HFFc6 (cell line): ENCODE measurements at regions not wholly inside any gene's neighbourhood (a gene's known extent, or its start where the extent isn't known, plus 50 kb on each side); places are given as distances from the start of the nearest gene placed in this dataset.

Source experiments
- DNase-seq: peaks from one replicate; pipeline ENCODE4 v3.0.0-alpha.2; 2018
- H3K27ac Mint-ChIP-seq: 2 replicates; pipeline ENCODE4 v1.8.0; 2020; ENCODE audit warnings: mild to moderate bottlenecking, mixed read lengths
- H3K27me3 Mint-ChIP-seq: 2 replicates; pipeline ENCODE4 v1.8.0; 2021; ENCODE audit warnings: mild to moderate bottlenecking, moderate library complexity, mixed read lengths; ENCODE audit not compliant: insufficient read depth
- H3K36me3 Mint-ChIP-seq: 2 replicates; pipeline ENCODE4 v1.8.0; 2021; ENCODE audit warnings: low read depth, mixed read lengths
- H3K4me1 Mint-ChIP-seq: 2 replicates; pipeline ENCODE4 v1.8.0; 2020; ENCODE audit warnings: low read depth, mixed read lengths
- H3K4me3 Mint-ChIP-seq: 2 replicates; pipeline ENCODE4 v1.8.0; 2020; ENCODE audit warnings: mild to moderate bottlenecking, moderate library complexity, mixed read lengths
- H3K9me3 Mint-ChIP-seq: 2 replicates; pipeline ENCODE4 v1.8.0; 2020; ENCODE audit warnings: mild to moderate bottlenecking, mixed read lengths
- TF ChIP-seq, protein P1 (sequence below): fragments of 200-600 bp; sonication (generic); IDR thresholded peaks from 2 replicates; pipeline ENCODE4 v1.5.0; 2021; ENCODE audit warnings: antibody characterized with exemption, mild to moderate bottlenecking

DNA sequence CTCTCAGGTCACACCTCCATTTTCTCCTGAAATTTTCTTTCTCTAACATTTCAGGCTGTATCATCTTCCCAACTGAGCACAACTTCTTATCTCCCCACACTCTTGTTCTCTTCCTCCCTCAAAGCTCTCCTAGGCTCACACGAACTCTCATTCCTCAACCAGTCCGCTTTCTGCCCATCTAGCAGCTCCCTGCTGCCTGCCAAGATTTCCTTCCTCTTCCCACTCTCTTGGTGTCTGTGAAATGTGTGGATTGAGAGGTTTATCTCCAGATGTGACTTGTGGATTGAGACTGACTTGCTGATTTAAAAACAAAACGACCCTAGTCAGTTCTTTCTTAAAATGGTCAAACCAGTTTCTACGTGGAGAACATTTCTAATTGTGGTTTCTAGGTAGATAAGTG, 106.3 kb downstream of the MTNR1B start:
- Mint-ChIP-seq H3K27me3 (peaks cover 13% of the 10 kb centered on the region), H3K9me3 (no peaks in the 10 kb centered on the region), H3K4me1 (no peaks in the 10 kb centered on the region), H3K4me3 (no peak overlapping the region), H3K27ac (no peak overlapping the region), H3K36me3 (no peaks in the 10 kb centered on the region)
- DNase-seq, result no peak
- TF ChIP-seq, protein P1, sequence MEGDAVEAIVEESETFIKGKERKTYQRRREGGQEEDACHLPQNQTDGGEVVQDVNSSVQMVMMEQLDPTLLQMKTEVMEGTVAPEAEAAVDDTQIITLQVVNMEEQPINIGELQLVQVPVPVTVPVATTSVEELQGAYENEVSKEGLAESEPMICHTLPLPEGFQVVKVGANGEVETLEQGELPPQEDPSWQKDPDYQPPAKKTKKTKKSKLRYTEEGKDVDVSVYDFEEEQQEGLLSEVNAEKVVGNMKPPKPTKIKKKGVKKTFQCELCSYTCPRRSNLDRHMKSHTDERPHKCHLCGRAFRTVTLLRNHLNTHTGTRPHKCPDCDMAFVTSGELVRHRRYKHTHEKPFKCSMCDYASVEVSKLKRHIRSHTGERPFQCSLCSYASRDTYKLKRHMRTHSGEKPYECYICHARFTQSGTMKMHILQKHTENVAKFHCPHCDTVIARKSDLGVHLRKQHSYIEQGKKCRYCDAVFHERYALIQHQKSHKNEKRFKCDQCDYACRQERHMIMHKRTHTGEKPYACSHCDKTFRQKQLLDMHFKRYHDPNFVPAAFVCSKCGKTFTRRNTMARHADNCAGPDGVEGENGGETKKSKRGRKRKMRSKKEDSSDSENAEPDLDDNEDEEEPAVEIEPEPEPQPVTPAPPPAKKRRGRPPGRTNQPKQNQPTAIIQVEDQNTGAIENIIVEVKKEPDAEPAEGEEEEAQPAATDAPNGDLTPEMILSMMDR, result no peak

GRCh38 chr11:93080146-93080759, 110.8 kb downstream of the MTNR1B start:
- TF ChIP-seq, protein P1, result no peak
- Mint-ChIP-seq H3K36me3 (no peaks in the 10 kb centered on the region), H3K27me3 (peaks cover 9% of the 10 kb centered on the region), H3K27ac (no peak overlapping the region), H3K4me3 (no peak overlapping the region), H3K4me1 (peaks cover 19% of the 10 kb centered on the region), H3K9me3 (no peaks in the 10 kb centered on the region)
- no peak for DNase-seq

DNA sequence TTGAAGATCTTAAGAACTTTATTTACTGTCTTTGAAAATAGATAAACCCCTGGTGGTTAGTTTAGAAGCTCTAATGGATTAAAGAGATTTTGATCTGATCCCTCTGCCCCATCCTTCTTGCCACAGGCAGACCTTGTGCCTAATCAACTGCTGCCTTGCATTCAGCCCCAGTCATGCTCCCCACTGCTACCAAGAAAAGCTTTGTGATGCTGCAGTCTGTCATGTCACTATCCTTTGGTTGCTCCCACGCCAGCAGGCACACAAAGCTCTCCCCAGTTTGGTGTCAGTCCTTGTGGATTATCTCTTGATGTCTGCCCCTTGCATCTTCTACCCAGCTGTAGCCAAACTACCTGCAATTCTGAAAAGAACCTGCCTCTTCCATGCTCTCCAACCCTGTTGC, 112.2 kb downstream of the MTNR1B start:
- Mint-ChIP-seq H3K27me3 (peaks cover 4% of the 10 kb centered on the region), H3K4me1 (peaks cover 32% of the 10 kb centered on the region), H3K36me3 (no peaks in the 10 kb centered on the region), H3K9me3 (no peaks in the 10 kb centered on the region), H3K4me3 (no peak overlapping the region), H3K27ac (no peak overlapping the region)
- DNase-seq, result no peak
- TF ChIP-seq, protein P1, result no peak

DNA sequence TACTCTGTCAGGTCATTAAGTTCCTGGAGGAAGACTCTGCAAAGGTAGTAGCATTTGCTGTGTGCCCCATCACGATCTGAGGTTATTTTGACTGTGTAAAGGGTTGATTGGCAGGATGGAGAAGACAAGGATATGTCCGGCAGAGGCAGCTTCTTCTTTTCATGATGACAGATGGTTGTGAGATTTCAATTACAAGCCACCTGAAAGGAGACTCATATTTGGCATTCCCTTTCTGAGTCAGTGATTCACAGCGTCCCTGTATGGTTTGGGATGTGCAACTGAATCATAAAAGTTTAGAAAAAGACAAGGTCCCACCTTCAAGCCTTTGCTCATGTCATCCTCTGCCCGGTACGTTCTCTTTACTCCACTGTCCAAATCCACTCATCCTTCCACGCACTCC, 113.4 kb downstream of the MTNR1B start:
- H3K4me1 Mint-ChIP-seq, result peaks cover 39% of the 10 kb centered on the region
- H3K9me3 Mint-ChIP-seq, result no peaks in the 10 kb centered on the region
- no peaks in the 10 kb centered on the region for H3K27me3 Mint-ChIP-seq
- no peak overlapping the region for H3K27ac Mint-ChIP-seq
- no peaks in the 10 kb centered on the region for H3K36me3 Mint-ChIP-seq
- TF ChIP-seq, protein P1, result no peak
- H3K4me3 Mint-ChIP-seq, result no peak overlapping the region
- DNase-seq, result no peak

- Mint-ChIP-seq H3K27me3 (no peaks in the 10 kb centered on the region), H3K36me3 (no peaks in the 10 kb centered on the region), H3K27ac (peak overlapping the region; percentile 32), H3K9me3 (no peaks in the 10 kb centered on the region), H3K4me1 (peaks cover 45% of the 10 kb centered on the region), H3K4me3 (no peak overlapping the region)
- TF ChIP-seq, protein P1, result no peak
- peak; percentile 7 for DNase-seq
These were observed 112.9 kb downstream of the SLC36A4 start for GRCh38 chr11:93084727-93085505.
